HepG2 (cell line): ENCODE measurements at regions not wholly inside any gene's neighbourhood (a gene's known extent, or its start where the extent isn't known, plus 50 kb on each side); places are given as distances from the start of the nearest gene placed in this dataset.
A peak's percentile ranks its signal among the peaks of the same experiment; 100 is the strongest.

Experiments
- CC2D1A ChIP-seq: sonication (generic); formaldehyde crosslinking; IDR thresholded peaks from 2 replicates; pipeline ENCODE4 v1.8.1; 2023; ENCODE audit warnings: mild to moderate bottlenecking, missing genetic modification reagents
- CENPT ChIP-seq: sonication (generic); formaldehyde crosslinking; IDR thresholded peaks from 2 replicates; pipeline ENCODE4 v1.8.0; 2022; ENCODE audit warnings: low read depth, mild to moderate bottlenecking, moderate library complexity, missing genetic modification reagents
- DDIT3 ChIP-seq: sonication (generic); formaldehyde crosslinking; IDR thresholded peaks from 2 replicates; pipeline ENCODE4 v1.4.0; 2020; ENCODE audit warnings: mild to moderate bottlenecking, missing genetic modification reagents
- ELF3 ChIP-seq: IDR thresholded peaks from 2 replicates; pipeline ENCODE4 v1.6.1; 2016; ENCODE audit warnings: missing genetic modification reagents, missing compliant biosample characterization
- HBP1 ChIP-seq: IDR thresholded peaks from 2 replicates; pipeline ENCODE4 v1.6.1; 2016; ENCODE audit warnings: low read depth, control low read depth
- HDAC6 ChIP-seq: fragments of 200-600 bp; sonication (generic); IDR thresholded peaks from 2 replicates; pipeline ENCODE4 v1.7.0; 2017; ENCODE audit warnings: mild to moderate bottlenecking, antibody characterized with exemption, low read length, low read depth
- LBX2 ChIP-seq: sonication (generic); formaldehyde crosslinking; IDR thresholded peaks from 2 replicates; pipeline ENCODE4 v1.5.0; 2020; ENCODE audit warnings: missing genetic modification reagents, mild to moderate bottlenecking, borderline replicate concordance
- MBD4 ChIP-seq: IDR thresholded peaks from 2 replicates; pipeline ENCODE4 v1.6.1; 2012; ENCODE audit warnings: low read length, inconsistent platforms, borderline replicate concordance
- NCOA2 ChIP-seq: sonication (generic); formaldehyde crosslinking; IDR thresholded peaks from 2 replicates; pipeline ENCODE4 v1.8.0; 2022; ENCODE audit warnings: inconsistent platforms
- NFKBIZ ChIP-seq: IDR thresholded peaks from 2 replicates; pipeline ENCODE4 v1.6.1; 2018; ENCODE audit warnings: missing genetic modification reagents, missing compliant biosample characterization
- PCBP2 ChIP-seq: fragments of 200-400 bp; formaldehyde crosslinking; optimal IDR thresholded peaks from 2 replicates; pipeline ENCODE3; 2018; ENCODE audit warnings: low read length, low read depth; ENCODE audit not compliant: poor library complexity, severe bottlenecking
- SCMH1 ChIP-seq: sonication (generic); formaldehyde crosslinking; IDR thresholded peaks from 2 replicates; pipeline ENCODE4 v1.9.0; 2021; ENCODE audit warnings: missing genetic modification reagents, mild to moderate bottlenecking, borderline replicate concordance
- SMAD1 ChIP-seq: sonication (generic); formaldehyde crosslinking; IDR thresholded peaks from 2 replicates; pipeline ENCODE4 v1.4.0; 2020; ENCODE audit warnings: missing genetic modification reagents, low read depth, mild to moderate bottlenecking, borderline replicate concordance
- TMF1 ChIP-seq: sonication (generic); formaldehyde crosslinking; IDR thresholded peaks from 2 replicates; pipeline ENCODE4 v1.8.1; 2022; ENCODE audit warnings: low read depth, missing genetic modification reagents
- ZFP1 ChIP-seq: IDR thresholded peaks from 2 replicates; pipeline ENCODE4 v1.6.1; 2016
- ZFP41 ChIP-seq: sonication (generic); formaldehyde crosslinking; IDR thresholded peaks from 2 replicates; pipeline ENCODE4 v1.4.0; 2020; ENCODE audit warnings: mild to moderate bottlenecking, missing genetic modification reagents, borderline replicate concordance
- ZMYM2 ChIP-seq: sonication (generic); formaldehyde crosslinking; IDR thresholded peaks from 2 replicates; pipeline ENCODE4 v1.8.0; 2022; ENCODE audit warnings: mild to moderate bottlenecking, missing genetic modification reagents
- ZMYM3 ChIP-seq: sonication (generic); formaldehyde crosslinking; IDR thresholded peaks from 2 replicates; pipeline ENCODE4 v1.5.1; 2020; ENCODE audit warnings: mild to moderate bottlenecking, missing genetic modification reagents
- ZNF335 ChIP-seq: sonication (generic); formaldehyde crosslinking; IDR thresholded peaks from 2 replicates; pipeline ENCODE4 v1.4.0; 2020; ENCODE audit warnings: missing genetic modification reagents
- ZNF343 ChIP-seq: sonication (generic); formaldehyde crosslinking; IDR thresholded peaks from 2 replicates; pipeline ENCODE4 v1.4.0; 2020; ENCODE audit warnings: mild to moderate bottlenecking, missing genetic modification reagents
- ZNF354B ChIP-seq: sonication (generic); formaldehyde crosslinking; IDR thresholded peaks from 2 replicates; pipeline ENCODE4 v1.8.0; 2022; ENCODE audit warnings: mild to moderate bottlenecking, missing genetic modification reagents
- ZNF724P ChIP-seq: sonication (generic); formaldehyde crosslinking; IDR thresholded peaks from 2 replicates; pipeline ENCODE4 v1.8.0; 2022; ENCODE audit warnings: missing genetic modification reagents, borderline replicate concordance
- ZNF761 ChIP-seq: sonication (generic); formaldehyde crosslinking; conservative IDR thresholded peaks from 2 replicates; pipeline ENCODE4 v1.4.0; 2020; ENCODE audit warnings: mild to moderate bottlenecking, missing genetic modification reagents
- ZNF775 ChIP-seq: sonication (generic); formaldehyde crosslinking; IDR thresholded peaks from 2 replicates; pipeline ENCODE4 v1.4.0; 2020; ENCODE audit warnings: missing genetic modification reagents, mild to moderate bottlenecking, moderate library complexity, borderline replicate concordance
- TF ChIP-seq, protein P1 (sequence below): sonication (generic); formaldehyde crosslinking; IDR thresholded peaks from 2 replicates; pipeline ENCODE4 v1.4.0; 2020; ENCODE audit warnings: missing genetic modification reagents
- TF ChIP-seq, protein P2 (sequence below): sonication (generic); formaldehyde crosslinking; IDR thresholded peaks from 2 replicates; pipeline ENCODE4 v1.8.1; 2023; ENCODE audit warnings: mild to moderate bottlenecking, missing genetic modification reagents
- TF ChIP-seq, protein P3 (sequence below): sonication (generic); formaldehyde crosslinking; IDR thresholded peaks from 2 replicates; pipeline ENCODE4 v1.5.0; 2020; ENCODE audit warnings: mild to moderate bottlenecking, missing genetic modification reagents

- TF ChIP-seq, protein P1, sequence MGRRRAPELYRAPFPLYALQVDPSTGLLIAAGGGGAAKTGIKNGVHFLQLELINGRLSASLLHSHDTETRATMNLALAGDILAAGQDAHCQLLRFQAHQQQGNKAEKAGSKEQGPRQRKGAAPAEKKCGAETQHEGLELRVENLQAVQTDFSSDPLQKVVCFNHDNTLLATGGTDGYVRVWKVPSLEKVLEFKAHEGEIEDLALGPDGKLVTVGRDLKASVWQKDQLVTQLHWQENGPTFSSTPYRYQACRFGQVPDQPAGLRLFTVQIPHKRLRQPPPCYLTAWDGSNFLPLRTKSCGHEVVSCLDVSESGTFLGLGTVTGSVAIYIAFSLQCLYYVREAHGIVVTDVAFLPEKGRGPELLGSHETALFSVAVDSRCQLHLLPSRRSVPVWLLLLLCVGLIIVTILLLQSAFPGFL (CRISPR knock-in tag) = no peak
- TF ChIP-seq NCOA2 (CRISPR knock-in tag) (no peak), ZNF775 (CRISPR knock-in tag) (no peak), CENPT (CRISPR knock-in tag) (no peak), LBX2 (CRISPR knock-in tag) (no peak), ZFP41 (CRISPR knock-in tag) (no peak), HDAC6 (no peak), CC2D1A (CRISPR knock-in tag) (no peak), ZNF354B (CRISPR knock-in tag) (no peak), HBP1 (CRISPR knock-in tag) (no peak), DDIT3 (CRISPR knock-in tag) (no peak), ZFP1 (CRISPR knock-in tag) (no peak), ZNF724P (no peak), TMF1 (CRISPR knock-in tag) (no peak), MBD4 (no peak), ZNF761 (CRISPR knock-in tag) (no peak), SMAD1 (no peak), ZNF335 (CRISPR knock-in tag) (no peak), ZNF343 (CRISPR knock-in tag) (no peak), ELF3 (CRISPR knock-in tag) (0 out of 2 replicates have a peak, but pooled peaks have one; percentile 24), NFKBIZ (CRISPR knock-in tag) (no peak), ZMYM2 (CRISPR knock-in tag) (no peak), SCMH1 (no peak), ZMYM3 (CRISPR knock-in tag) (no peak), PCBP2 (no peak)
- TF ChIP-seq, protein P2, sequence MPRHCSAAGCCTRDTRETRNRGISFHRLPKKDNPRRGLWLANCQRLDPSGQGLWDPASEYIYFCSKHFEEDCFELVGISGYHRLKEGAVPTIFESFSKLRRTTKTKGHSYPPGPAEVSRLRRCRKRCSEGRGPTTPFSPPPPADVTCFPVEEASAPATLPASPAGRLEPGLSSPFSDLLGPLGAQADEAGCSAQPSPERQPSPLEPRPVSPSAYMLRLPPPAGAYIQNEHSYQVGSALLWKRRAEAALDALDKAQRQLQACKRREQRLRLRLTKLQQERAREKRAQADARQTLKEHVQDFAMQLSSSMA (CRISPR knock-in tag) = no peak
- TF ChIP-seq, protein P3, sequence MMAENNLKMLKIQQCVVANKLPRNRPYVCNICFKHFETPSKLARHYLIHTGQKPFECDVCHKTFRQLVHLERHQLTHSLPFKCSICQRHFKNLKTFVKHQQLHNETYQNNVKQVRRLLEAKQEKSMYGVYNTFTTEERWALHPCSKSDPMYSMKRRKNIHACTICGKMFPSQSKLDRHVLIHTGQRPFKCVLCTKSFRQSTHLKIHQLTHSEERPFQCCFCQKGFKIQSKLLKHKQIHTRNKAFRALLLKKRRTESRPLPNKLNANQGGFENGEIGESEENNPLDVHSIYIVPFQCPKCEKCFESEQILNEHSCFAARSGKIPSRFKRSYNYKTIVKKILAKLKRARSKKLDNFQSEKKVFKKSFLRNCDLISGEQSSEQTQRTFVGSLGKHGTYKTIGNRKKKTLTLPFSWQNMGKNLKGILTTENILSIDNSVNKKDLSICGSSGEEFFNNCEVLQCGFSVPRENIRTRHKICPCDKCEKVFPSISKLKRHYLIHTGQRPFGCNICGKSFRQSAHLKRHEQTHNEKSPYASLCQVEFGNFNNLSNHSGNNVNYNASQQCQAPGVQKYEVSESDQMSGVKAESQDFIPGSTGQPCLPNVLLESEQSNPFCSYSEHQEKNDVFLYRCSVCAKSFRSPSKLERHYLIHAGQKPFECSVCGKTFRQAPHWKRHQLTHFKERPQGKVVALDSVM (CRISPR knock-in tag) = no peak
These were observed 104.9 kb upstream of the NXT1 start (continued) for GRCh38 chr20:23245553-23246181.
